Uterus (tissue), 3 donors: ENCODE measurements at regions not wholly inside any gene's neighbourhood (a gene's known extent, or its start where the extent isn't known, plus 50 kb on each side); places are given as distances from the start of the nearest gene placed in this dataset.

Source experiments
- DNase-seq, 2 donors: peaks; one replicate each; pipeline ENCODE4 v3.0.0-alpha.2; 2019 to 2020
- H3K27ac ChIP-seq, 2 donors: fragments of 200-600 bp; sonication (generic); 1 replicate in 1 of 2; 2 replicates in 1 of 2; pipeline ENCODE4 v1.5.1; 2016 to 2018
- H3K27me3 ChIP-seq, 2 donors: fragments of 200-600 bp; sonication (generic); one replicate each; pipeline ENCODE4 v1.5.1; 2018 to 2019; ENCODE audit warnings: control low read depth in 1 of 2
- H3K36me3 ChIP-seq, 2 donors: fragments of 200-600 bp; sonication (generic); one replicate each; pipeline ENCODE4 v1.5.1; 2019; ENCODE audit warnings: control low read depth in 1 of 2
- H3K4me1 ChIP-seq, 2 donors: fragments of 200-600 bp; sonication (generic); one replicate each; pipeline ENCODE4 v1.5.1; 2018 to 2019; ENCODE audit warnings: control low read depth in 1 of 2
- H3K4me3 ChIP-seq, 2 donors: fragments of 200-600 bp; sonication (generic); 1 replicate in 1 of 2; 2 replicates in 1 of 2; pipeline ENCODE4 v1.5.1; 2018 to 2019; ENCODE audit warnings: mild to moderate bottlenecking in 1 of 2
- H3K9me3 ChIP-seq, 2 donors: fragments of 200-600 bp; sonication (generic); one replicate each; pipeline ENCODE4 v1.5.1; 2019; ENCODE audit warnings: control low read depth in 1 of 2
- POLR2A ChIP-seq, 2 donors: fragments of 450-650 bp; IDR thresholded peaks; one replicate each; pipeline ENCODE4 v1.6.1; 2016; ENCODE audit warnings: antibody characterized with exemption in 2 of 2, mild to moderate bottlenecking in 1 of 2, moderate library complexity in 1 of 2
- intact Hi-C: fragments of 100-400 bp; cut with DNase I; formaldehyde crosslinking; loops from one replicate; pipeline ENCODE4 v1.15.1; 2023; ENCODE audit warnings: low total_unique reads
- TF ChIP-seq, protein P1 (sequence below), 4 experiments: fragments of 200-600 bp in 2 of 4; fragments of 450-650 bp in 2 of 4; sonication (generic) in 2 of 4; IDR thresholded peaks; one replicate each; pipeline ENCODE4 v1.5.1; 2016 to 2019; ENCODE audit warnings: antibody characterized with exemption in 4 of 4, mild to moderate bottlenecking in 2 of 4, moderate library complexity in 1 of 4
- donor health status: DM: yes; HTN: yes; CAD: no.

DNA sequence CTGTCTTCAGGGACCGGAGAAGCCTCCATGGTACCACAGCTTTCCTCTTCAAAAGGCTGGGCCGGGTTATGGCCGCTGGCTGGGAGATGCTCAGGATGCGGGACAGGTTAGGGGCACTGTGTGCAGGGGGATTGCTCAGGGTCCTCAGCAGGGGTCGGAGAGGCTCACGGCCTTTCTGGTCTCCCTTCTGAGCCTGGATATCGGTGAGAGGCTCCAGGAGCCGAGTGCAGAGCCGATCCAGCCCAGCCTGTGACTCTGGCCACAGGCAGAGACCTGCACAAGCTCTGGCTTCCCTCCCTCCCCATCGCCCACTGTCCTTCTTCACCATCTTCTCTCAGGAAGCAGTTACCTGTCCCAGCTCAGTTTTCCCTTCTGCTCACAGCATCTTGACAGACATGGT lies 306.0 kb downstream of the ZNF536 start:
- no peak for TF ChIP-seq POLR2A (IDR thresholded peaks at IDR 0.05)
- TF ChIP-seq, protein P1, sequence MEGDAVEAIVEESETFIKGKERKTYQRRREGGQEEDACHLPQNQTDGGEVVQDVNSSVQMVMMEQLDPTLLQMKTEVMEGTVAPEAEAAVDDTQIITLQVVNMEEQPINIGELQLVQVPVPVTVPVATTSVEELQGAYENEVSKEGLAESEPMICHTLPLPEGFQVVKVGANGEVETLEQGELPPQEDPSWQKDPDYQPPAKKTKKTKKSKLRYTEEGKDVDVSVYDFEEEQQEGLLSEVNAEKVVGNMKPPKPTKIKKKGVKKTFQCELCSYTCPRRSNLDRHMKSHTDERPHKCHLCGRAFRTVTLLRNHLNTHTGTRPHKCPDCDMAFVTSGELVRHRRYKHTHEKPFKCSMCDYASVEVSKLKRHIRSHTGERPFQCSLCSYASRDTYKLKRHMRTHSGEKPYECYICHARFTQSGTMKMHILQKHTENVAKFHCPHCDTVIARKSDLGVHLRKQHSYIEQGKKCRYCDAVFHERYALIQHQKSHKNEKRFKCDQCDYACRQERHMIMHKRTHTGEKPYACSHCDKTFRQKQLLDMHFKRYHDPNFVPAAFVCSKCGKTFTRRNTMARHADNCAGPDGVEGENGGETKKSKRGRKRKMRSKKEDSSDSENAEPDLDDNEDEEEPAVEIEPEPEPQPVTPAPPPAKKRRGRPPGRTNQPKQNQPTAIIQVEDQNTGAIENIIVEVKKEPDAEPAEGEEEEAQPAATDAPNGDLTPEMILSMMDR (IDR thresholded peaks at IDR 0.05) = no peak
- H3K9me3 ChIP-seq = no peaks in the 10 kb centered on the region
- H3K4me1 ChIP-seq = no peaks in the 10 kb centered on the region
- DNase-seq = no peak
- no peak overlapping the region for H3K27ac ChIP-seq
- intact Hi-C loops = loop anchor here (10.0 kb wide), 1 partner anchor 1547 kb away; no protein-coding TSS in a partner anchor
- H3K4me3 ChIP-seq = no peak overlapping the region
- H3K27me3 ChIP-seq = no peaks in the 10 kb centered on the region
- no peaks in the 10 kb centered on the region for H3K36me3 ChIP-seq

DNA sequence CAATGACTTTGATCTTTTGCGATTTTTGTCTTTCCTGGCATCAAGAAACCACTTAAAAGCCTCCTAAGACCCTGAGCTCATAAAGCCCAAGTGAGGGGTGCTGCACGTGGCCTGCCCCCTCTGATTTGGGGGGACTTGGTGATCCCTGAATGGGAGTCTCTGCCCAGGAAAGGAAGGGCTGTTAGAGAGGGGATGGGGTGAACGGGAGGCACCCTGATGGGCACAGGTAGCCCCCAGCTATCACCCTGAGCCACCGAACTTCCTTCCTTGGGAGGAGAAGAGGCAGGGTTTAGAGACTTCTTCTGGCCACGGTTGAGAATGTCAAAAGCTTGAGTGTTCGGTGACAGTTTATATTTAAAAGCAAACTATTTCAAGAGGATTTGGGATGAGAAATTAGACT lies 305.5 kb downstream of the ZNF536 start:
- H3K4me1 ChIP-seq = no peaks in the 10 kb centered on the region
- intact Hi-C loops = loop anchor here (10.0 kb wide), 1 partner anchor 1547 kb away; no protein-coding TSS in a partner anchor
- no peak for TF ChIP-seq POLR2A (IDR thresholded peaks at IDR 0.05)
- no peak overlapping the region for H3K4me3 ChIP-seq
- no peaks in the 10 kb centered on the region for H3K27me3 ChIP-seq
- no peak for DNase-seq
- no peaks in the 10 kb centered on the region for H3K36me3 ChIP-seq
- H3K9me3 ChIP-seq = no peaks in the 10 kb centered on the region
- no peak overlapping the region for H3K27ac ChIP-seq

DNA sequence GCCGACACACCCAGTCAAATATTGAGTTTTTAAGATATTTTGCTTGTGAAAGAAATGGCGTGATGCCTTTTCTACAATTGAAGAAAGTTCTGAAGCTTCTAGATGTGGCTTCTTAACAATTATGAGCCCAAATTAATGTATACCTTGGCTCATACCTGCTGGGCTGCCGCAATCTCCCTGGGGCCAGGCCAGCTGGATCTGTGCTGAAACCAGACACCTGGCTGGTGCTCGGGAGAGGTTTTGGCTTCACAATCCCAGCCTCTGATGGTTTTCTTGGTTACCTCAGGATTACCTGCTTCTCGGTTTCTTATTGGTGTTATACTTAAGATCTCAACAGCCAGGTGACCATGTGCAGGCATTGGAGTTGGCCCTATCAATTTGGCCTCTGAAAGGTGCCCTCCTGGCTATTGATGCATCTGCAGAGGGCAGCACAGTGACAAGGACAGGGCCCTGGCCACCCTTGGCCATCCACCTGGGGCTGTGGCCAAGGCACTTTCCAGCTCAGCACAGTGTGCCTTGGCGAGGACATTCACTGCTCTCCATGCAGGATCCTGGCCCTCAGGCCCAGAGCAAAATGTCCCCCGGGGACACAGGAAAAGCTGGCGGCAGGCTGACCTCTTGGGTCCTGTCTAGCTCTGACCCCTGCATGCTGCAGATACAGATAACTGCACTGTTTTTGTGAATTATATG lies 305.0 kb downstream of the ZNF536 start:
- DNase-seq = no peak
- no peak overlapping the region for H3K27ac ChIP-seq
- no peak for TF ChIP-seq POLR2A (IDR thresholded peaks at IDR 0.05)
- TF ChIP-seq, protein P1 (IDR thresholded peaks at IDR 0.05) = no peak
- no peak overlapping the region for H3K4me3 ChIP-seq
- H3K9me3 ChIP-seq = no peaks in the 10 kb centered on the region
- H3K27me3 ChIP-seq = no peaks in the 10 kb centered on the region
- intact Hi-C loops = loop anchor here (10.0 kb wide), 1 partner anchor 1548 kb away; no protein-coding TSS in a partner anchor
- H3K4me1 ChIP-seq = no peaks in the 10 kb centered on the region
- no peaks in the 10 kb centered on the region for H3K36me3 ChIP-seq

DNA sequence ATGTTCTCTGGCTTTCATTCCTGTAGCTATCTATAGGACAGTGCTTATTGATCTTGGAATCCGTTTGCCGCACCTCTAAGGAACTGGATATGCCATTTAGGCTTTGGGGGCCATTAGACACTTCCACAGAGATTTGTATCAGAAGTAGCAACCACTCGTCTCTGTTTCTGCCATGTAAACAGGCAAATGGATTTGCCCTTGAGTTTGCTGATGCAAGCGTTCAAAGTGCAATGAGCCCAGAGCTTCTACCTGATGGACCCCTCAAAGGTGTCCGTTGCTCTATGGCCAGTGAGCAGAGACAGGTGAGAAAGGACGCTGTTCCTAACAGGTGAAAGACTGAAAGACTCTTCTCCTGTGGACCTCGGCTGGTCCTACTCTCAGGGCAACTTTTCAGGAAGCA lies 302.9 kb downstream of the ZNF536 start:
- intact Hi-C loops = loop anchor here (10.0 kb wide), 1 partner anchor 1550 kb away; no protein-coding TSS in a partner anchor
- Histone ChIP-seq H3K4me3 (no peak overlapping the region), H3K9me3 (no peaks in the 10 kb centered on the region), H3K27me3 (no peaks in the 10 kb centered on the region), H3K36me3 (no peaks in the 10 kb centered on the region), H3K4me1 (no peaks in the 10 kb centered on the region), H3K27ac (no peak overlapping the region)
- no peak for DNase-seq
- no peak for TF ChIP-seq POLR2A (IDR thresholded peaks at IDR 0.05)
- TF ChIP-seq, protein P1 (IDR thresholded peaks at IDR 0.05) = no peak

DNA sequence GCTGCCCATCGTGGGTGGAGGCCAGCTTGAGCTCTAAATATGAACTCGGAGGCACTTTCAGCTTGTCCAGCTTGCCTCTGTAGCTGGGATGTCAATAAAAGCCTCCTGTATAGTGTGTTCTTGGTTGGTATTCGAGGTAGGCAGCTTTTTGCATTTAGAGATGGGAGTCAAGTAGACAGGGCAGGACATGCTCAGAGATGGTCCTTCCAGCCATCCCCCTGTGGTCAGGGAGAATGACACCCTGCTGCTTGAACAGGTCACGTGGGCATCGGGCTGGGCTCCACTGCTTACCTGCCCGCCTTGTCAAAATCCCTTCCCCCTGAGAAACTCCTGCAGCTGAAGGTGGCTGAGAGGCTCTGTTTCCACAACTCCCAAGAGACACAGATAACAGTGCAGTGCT lies 302.5 kb downstream of the ZNF536 start:
- no peak for DNase-seq
- intact Hi-C loops = loop anchor here (10.0 kb wide), 1 partner anchor 1550 kb away; no protein-coding TSS in a partner anchor

More for the DNA sequence above, 302.5 kb downstream of the ZNF536 start:
- Histone ChIP-seq H3K4me1 (no peaks in the 10 kb centered on the region), H3K4me3 (no peak overlapping the region), H3K9me3 (no peaks in the 10 kb centered on the region), H3K27ac (no peak overlapping the region), H3K36me3 (no peaks in the 10 kb centered on the region), H3K27me3 (no peaks in the 10 kb centered on the region)
- TF ChIP-seq, protein P1 (IDR thresholded peaks at IDR 0.05) = no peak
- no peak for TF ChIP-seq POLR2A (IDR thresholded peaks at IDR 0.05)
